Spleen (tissue), 7 donors: ENCODE measurements at regions not wholly inside any gene's neighbourhood (a gene's known extent, or its start where the extent isn't known, plus 50 kb on each side); places are given as distances from the start of the nearest gene placed in this dataset.

Source experiments
- POLR2A ChIP-seq, 3 donors: fragments of 450-650 bp; IDR thresholded peaks; one replicate each; pipeline ENCODE4 v1.5.1; 2017; ENCODE audit warnings: antibody characterized with exemption in 3 of 3, mild to moderate bottlenecking in 1 of 3
- POLR2AphosphoS5 ChIP-seq, 3 donors: sonication (generic); formaldehyde crosslinking; IDR thresholded peaks; one replicate each; pipeline ENCODE4 v1.5.1; 2017; ENCODE audit warnings: antibody characterized with exemption in 3 of 3
- TF ChIP-seq, protein P1 (sequence below), 11 experiments: fragments of 200-600 bp in 7 of 11; fragments of 450-650 bp in 4 of 11; sonication (generic) in 4 of 11; IDR thresholded peaks in 8 of 11; conservative IDR thresholded peaks in 3 of 11; 1 replicate in 7 of 11; 2 replicates in 4 of 11; pipeline versions ENCODE4 v1.4.0 to v1.8.0; 2016 to 2021; ENCODE audit warnings: antibody characterized with exemption in 11 of 11, inconsistent platforms in 4 of 11, mild to moderate bottlenecking in 1 of 11
- donor health status: DM: no; HTN: no; CAD: no; lungs with moderate emphysema.
- donor health status: DM: no; HTN: no; CAD: no.
- donor health status: DM: no; HTN: no; CAD: no.

GRCh38 chr2:116145031-116145430 is 1669.5 kb upstream of the DDX18 start:
- TF ChIP-seq, protein P1, sequence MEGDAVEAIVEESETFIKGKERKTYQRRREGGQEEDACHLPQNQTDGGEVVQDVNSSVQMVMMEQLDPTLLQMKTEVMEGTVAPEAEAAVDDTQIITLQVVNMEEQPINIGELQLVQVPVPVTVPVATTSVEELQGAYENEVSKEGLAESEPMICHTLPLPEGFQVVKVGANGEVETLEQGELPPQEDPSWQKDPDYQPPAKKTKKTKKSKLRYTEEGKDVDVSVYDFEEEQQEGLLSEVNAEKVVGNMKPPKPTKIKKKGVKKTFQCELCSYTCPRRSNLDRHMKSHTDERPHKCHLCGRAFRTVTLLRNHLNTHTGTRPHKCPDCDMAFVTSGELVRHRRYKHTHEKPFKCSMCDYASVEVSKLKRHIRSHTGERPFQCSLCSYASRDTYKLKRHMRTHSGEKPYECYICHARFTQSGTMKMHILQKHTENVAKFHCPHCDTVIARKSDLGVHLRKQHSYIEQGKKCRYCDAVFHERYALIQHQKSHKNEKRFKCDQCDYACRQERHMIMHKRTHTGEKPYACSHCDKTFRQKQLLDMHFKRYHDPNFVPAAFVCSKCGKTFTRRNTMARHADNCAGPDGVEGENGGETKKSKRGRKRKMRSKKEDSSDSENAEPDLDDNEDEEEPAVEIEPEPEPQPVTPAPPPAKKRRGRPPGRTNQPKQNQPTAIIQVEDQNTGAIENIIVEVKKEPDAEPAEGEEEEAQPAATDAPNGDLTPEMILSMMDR (IDR thresholded peaks at IDR 0.05 in 8 of 11, conservative IDR thresholded peaks at IDR 0.05 in 3 of 11): no peak
- TF ChIP-seq POLR2AphosphoS5 (IDR thresholded peaks at IDR 0.05) (no peak), POLR2A (IDR thresholded peaks at IDR 0.05) (no peak)
